Right atrium auricular region (tissue), 2 donors: ENCODE measurements at regions not wholly inside any gene's neighbourhood (a gene's known extent, or its start where the extent isn't known, plus 50 kb on each side); places are given as distances from the start of the nearest gene placed in this dataset.
"Not testable (repeated sequence)": the region's sequence is repeated elsewhere in the genome, so short reads cannot be mapped to it uniquely, and the experiment has no call there.

Experiments used
- DNase-seq: peaks from one replicate; pipeline ENCODE4 v3.0.0-alpha.2; 2019; ENCODE audit warnings: low spot score
- H3K27ac ChIP-seq, 2 donors: fragments of 200-600 bp; sonication (generic); 1 replicate in 1 of 2; 2 replicates in 1 of 2; pipeline ENCODE4 v1.5.1; 2016 to 2019
- H3K27me3 ChIP-seq, 2 donors: fragments of 200-600 bp; sonication (generic); one replicate each; pipeline versions ENCODE4 v1.5.1 to v1.6.0; 2017 to 2019
- H3K36me3 ChIP-seq: fragments of 200-600 bp; sonication (generic); one replicate; pipeline ENCODE4 v1.5.1; 2016
- H3K4me1 ChIP-seq, 2 donors: fragments of 200-600 bp; sonication (generic); one replicate each; pipeline versions ENCODE4 v1.5.1 to v1.6.0; 2017 to 2019
- H3K4me3 ChIP-seq, 2 donors: fragments of 200-600 bp; sonication (generic); 1 replicate in 1 of 2; 2 replicates in 1 of 2; pipeline ENCODE4 v1.5.1; 2017 to 2019; ENCODE audit warnings: mild to moderate bottlenecking in 1 of 2, moderate library complexity in 1 of 2
- H3K9me3 ChIP-seq, 2 donors: fragments of 200-600 bp; sonication (generic); one replicate each; pipeline ENCODE4 v1.5.1; 2019
- CTCF ChIP-seq, 2 donors: fragments of 200-600 bp; sonication (generic); IDR thresholded peaks; one replicate each; pipeline ENCODE4 v1.5.1; 2019; ENCODE audit warnings: antibody characterized with exemption in 2 of 2

- Histone ChIP-seq H3K27ac (no peak overlapping the region), H3K4me1 (no peaks in the 10 kb centered on the region), H3K36me3 (no peaks in the 10 kb centered on the region), H3K9me3 (no peaks in the 10 kb centered on the region), H3K4me3 (no peak overlapping the region), H3K27me3 (no peaks in the 10 kb centered on the region)
- TF ChIP-seq CTCF (IDR thresholded peaks at IDR 0.05), result no peak
- peak; percentile 52 for DNase-seq
These were observed 180.7 kb upstream of the PFKP start for GRCh38 chr10:2886662-2887061.

GRCh38 chr10:2885288-2886278, 181.8 kb upstream of the PFKP start:
- H3K27ac ChIP-seq, result no peak overlapping the region
- TF ChIP-seq CTCF (IDR thresholded peaks at IDR 0.05), result no peak
- H3K4me1 ChIP-seq, result no peaks in the 10 kb centered on the region
- no peak for DNase-seq
- H3K36me3 ChIP-seq, result no peaks in the 10 kb centered on the region
- no peaks in the 10 kb centered on the region for H3K27me3 ChIP-seq
- no peaks in the 10 kb centered on the region for H3K9me3 ChIP-seq
- no peak overlapping the region for H3K4me3 ChIP-seq

- H3K27me3 ChIP-seq, H3K27ac ChIP-seq, H3K4me3 ChIP-seq, DNase-seq, H3K36me3 ChIP-seq, H3K9me3 ChIP-seq, H3K4me1 ChIP-seq: not testable (repeated sequence)
These were observed 183.3 kb upstream of the PFKP start for GRCh38 chr10:2883983-2884540.

- H3K9me3 ChIP-seq, result no peaks in the 10 kb centered on the region
- H3K36me3 ChIP-seq, result no peaks in the 10 kb centered on the region
- no peak for TF ChIP-seq CTCF (IDR thresholded peaks at IDR 0.05)
- no peak for DNase-seq
- no peak overlapping the region for H3K4me3 ChIP-seq
- no peak overlapping the region for H3K27ac ChIP-seq
- H3K27me3 ChIP-seq, result no peaks in the 10 kb centered on the region
- no peaks in the 10 kb centered on the region for H3K4me1 ChIP-seq
These were observed 184.1 kb upstream of the PFKP start for GRCh38 chr10:2883238-2883637.

GRCh38 chr10:2882628-2883027, 184.7 kb upstream of the PFKP start:
- no peak for TF ChIP-seq CTCF (IDR thresholded peaks at IDR 0.05)
- no peak for DNase-seq
- H3K36me3 ChIP-seq, result no peaks in the 10 kb centered on the region
- no peak overlapping the region for H3K4me3 ChIP-seq
- no peaks in the 10 kb centered on the region for H3K4me1 ChIP-seq
- H3K9me3 ChIP-seq, result no peaks in the 10 kb centered on the region
- no peak overlapping the region for H3K27ac ChIP-seq
- H3K27me3 ChIP-seq, result no peaks in the 10 kb centered on the region

- TF ChIP-seq CTCF (IDR thresholded peaks at IDR 0.05), result no peak
- Histone ChIP-seq H3K9me3 (no peaks in the 10 kb centered on the region), H3K4me3 (no peak overlapping the region), H3K4me1 (no peaks in the 10 kb centered on the region), H3K27ac (no peak overlapping the region), H3K36me3 (no peaks in the 10 kb centered on the region), H3K27me3 (no peaks in the 10 kb centered on the region)
- no peak for DNase-seq
These were observed 185.4 kb upstream of the PFKP start for GRCh38 chr10:2881720-2882620.

GRCh38 chr10:2880050-2880449, 187.3 kb upstream of the PFKP start:
- not testable (repeated sequence) for H3K27ac ChIP-seq, H3K9me3 ChIP-seq, H3K27me3 ChIP-seq, DNase-seq, H3K4me3 ChIP-seq, H3K36me3 ChIP-seq, H3K4me1 ChIP-seq
